Mesodermal cell (in vitro differentiated cells): ENCODE measurements at regions not wholly inside any gene's neighbourhood (a gene's known extent, or its start where the extent isn't known, plus 50 kb on each side); places are given as distances from the start of the nearest gene placed in this dataset.

Source experiments
- H3K27ac ChIP-seq: 2 replicates; pipeline ENCODE4 v1.7.0; 2013; ENCODE audit warnings: mild to moderate bottlenecking, low read depth, low read length, moderate library complexity; ENCODE audit not compliant: severe bottlenecking
- H3K36me3 ChIP-seq: 2 replicates; pipeline ENCODE4 v1.7.1; 2013; ENCODE audit warnings: mild to moderate bottlenecking, low read length, moderate library complexity; ENCODE audit not compliant: control insufficient read depth, insufficient read depth
- H3K4me1 ChIP-seq: one replicate; pipeline ENCODE4 v1.7.1; 2013; ENCODE audit warnings: mild to moderate bottlenecking, low read length; ENCODE audit not compliant: insufficient read depth, control insufficient read depth, poor library complexity, severe bottlenecking
- H3K4me3 ChIP-seq: 2 replicates; pipeline ENCODE4 v1.7.0; 2013; ENCODE audit warnings: low read length, control low read depth, mild to moderate bottlenecking; ENCODE audit not compliant: insufficient read depth, poor library complexity, severe bottlenecking; ENCODE audit errors: extremely low read depth
- H3K9me3 ChIP-seq: 2 replicates; pipeline ENCODE4 v1.7.1; 2013; ENCODE audit warnings: mild to moderate bottlenecking, low read length, moderate library complexity; ENCODE audit not compliant: control insufficient read depth
- WGBS, 2 experiments: methylation state at CpG; one replicate each; pipeline ENCODE4 v1.1.5; 2013; ENCODE audit warnings: missing lambda C conversion rate in 2 of 2; ENCODE audit not compliant: insufficient coverage in 2 of 2; 5-methylcytosine and 5-hydroxymethylcytosine counted together

DNA sequence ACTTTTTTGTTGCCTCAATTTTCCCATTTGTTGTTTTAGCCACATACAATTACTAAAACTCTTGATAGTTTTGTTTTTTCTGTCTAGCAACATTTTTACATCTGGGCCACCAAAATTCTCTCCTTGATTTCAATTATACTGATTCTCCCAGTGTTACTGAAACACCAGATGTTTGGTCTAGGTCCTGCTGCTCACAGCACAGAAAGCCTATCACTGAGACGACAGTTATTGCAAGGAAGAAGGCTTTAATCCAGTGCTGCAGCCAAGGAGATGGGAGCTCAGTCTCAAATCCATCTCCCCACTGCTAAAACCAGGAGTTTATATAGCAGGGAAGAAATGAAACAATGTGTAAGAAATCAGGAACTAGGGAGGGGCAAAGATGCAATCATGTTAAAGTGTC lies 837.7 kb upstream of the CNTN5 start:
- H3K9me3 ChIP-seq = no peaks in the 10 kb centered on the region
- no peaks in the 10 kb centered on the region for H3K36me3 ChIP-seq
- H3K27ac ChIP-seq = no peak overlapping the region
- H3K4me3 ChIP-seq = no peak overlapping the region
- H3K4me1 ChIP-seq = no peaks in the 10 kb centered on the region
- no CpG with 5 or more reads among the region's 1 CpG for WGBS, 2 experiments

- Histone ChIP-seq H3K9me3 (no peaks in the 10 kb centered on the region), H3K27ac (no peak overlapping the region), H3K4me3 (no peak overlapping the region), H3K4me1 (no peaks in the 10 kb centered on the region), H3K36me3 (no peaks in the 10 kb centered on the region)
- WGBS, 2 experiments = 87 to 91% methylated on average over 3 to 16 of the region's 16 CpGs
Measured at GRCh38 chr11:98185245-98185644, 835.5 kb upstream of the CNTN5 start.

DNA sequence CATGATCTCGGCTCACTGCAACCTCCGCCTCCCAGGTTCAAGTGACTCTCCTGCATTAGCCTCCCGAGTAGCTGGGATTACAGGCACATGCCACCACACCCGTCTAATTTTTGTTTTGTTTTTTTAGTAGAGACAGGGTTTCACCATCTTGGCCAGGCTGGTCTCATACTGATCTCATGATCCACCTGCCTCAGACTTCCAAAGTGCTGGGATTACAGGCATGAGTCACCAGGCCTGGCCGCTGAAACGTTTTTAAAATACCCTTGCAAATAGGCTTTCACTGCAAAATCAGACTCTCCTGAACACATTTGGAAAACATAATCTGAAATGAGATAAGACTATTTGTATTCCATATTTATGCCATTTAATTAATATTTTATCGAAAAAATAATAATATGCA lies 826.1 kb upstream of the CNTN5 start:
- Histone ChIP-seq H3K9me3 (no peaks in the 10 kb centered on the region), H3K36me3 (no peaks in the 10 kb centered on the region), H3K4me3 (no peak overlapping the region), H3K4me1 (no peaks in the 10 kb centered on the region), H3K27ac (no peak overlapping the region)
- WGBS, 2 experiments = 72 to 89% methylated on average over 4 of the region's 7 CpGs

DNA sequence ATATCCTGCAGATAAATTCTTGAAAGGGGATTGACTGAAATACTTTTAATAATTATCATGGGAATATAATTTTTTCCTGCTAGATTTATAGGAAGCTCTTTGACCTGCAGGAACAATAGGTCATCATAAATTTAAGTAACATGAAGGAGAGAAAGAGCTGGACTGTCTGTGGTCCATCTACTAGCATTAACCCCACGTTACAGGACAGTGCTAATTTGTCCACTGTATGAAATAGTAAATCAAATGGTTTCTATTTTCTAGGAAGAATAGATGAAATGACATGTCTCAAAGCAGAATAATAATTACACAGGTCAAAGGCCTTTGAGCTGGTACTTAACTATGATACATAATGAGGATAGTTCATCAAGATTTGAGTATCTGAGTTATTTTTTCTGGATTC lies 825.4 kb upstream of the CNTN5 start:
- WGBS, 2 experiments = no CpG with 5 or more reads among the region's 1 CpG
- H3K36me3 ChIP-seq = no peaks in the 10 kb centered on the region
- H3K9me3 ChIP-seq = no peaks in the 10 kb centered on the region
- no peak overlapping the region for H3K4me3 ChIP-seq
- no peaks in the 10 kb centered on the region for H3K4me1 ChIP-seq
- H3K27ac ChIP-seq = no peak overlapping the region

DNA sequence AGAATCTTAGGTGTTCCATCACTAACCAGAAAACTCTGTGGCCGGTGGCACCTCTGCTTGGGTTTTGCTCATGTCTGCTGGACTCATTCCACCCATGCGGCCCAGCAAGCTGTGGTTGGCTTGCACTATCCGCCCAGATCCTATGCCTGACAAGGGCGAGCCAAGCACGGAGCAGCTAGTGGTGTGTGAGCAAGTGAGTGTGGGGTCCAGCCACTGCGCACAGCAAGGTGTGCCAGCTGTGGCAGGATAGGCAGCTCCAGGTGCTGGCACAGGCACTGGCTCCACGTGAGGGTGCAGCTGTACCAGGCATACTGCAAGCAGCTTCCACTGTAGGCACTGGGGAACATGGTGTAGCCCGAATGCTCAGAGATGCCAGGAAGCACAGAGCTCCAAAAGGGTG lies 813.7 kb upstream of the CNTN5 start:
- WGBS, 2 experiments = 92 to 94% methylated on average over 6 to 8 of the region's 8 CpGs
- Histone ChIP-seq H3K27ac (no peak overlapping the region), H3K4me3 (no peak overlapping the region), H3K36me3 (no peaks in the 10 kb centered on the region), H3K4me1 (no peaks in the 10 kb centered on the region), H3K9me3 (no peaks in the 10 kb centered on the region)

GRCh38 chr11:98227278-98227677 lies 793.5 kb upstream of the CNTN5 start:
- Histone ChIP-seq H3K4me1 (no peaks in the 10 kb centered on the region), H3K4me3 (no peak overlapping the region), H3K27ac (no peak overlapping the region), H3K9me3 (no peaks in the 10 kb centered on the region), H3K36me3 (no peaks in the 10 kb centered on the region)
- no CpG with 5 or more reads among the region's 1 CpG for WGBS, 2 experiments

DNA sequence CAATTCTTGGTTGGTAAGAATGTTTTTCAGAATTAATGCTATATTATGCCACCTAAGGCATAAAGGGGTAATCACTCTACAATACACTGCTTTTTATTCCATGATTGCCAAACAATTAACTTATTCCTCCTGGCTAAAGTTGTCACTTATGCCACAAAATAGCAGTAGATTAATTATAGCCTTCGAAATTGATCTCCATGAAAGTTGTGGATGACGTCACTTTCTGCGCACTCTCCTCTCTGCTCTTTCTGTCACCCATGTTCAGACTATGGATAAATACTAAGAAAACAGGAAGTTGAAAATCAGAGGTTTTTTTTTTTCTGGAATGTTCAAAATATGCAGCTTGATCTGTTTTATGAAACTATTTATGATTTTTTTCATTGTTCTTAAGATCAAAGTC lies 790.1 kb upstream of the CNTN5 start:
- Histone ChIP-seq H3K27ac (no peak overlapping the region), H3K9me3 (no peaks in the 10 kb centered on the region), H3K4me1 (no peaks in the 10 kb centered on the region), H3K36me3 (no peaks in the 10 kb centered on the region), H3K4me3 (no peak overlapping the region)
- whole genome bisulfite sequencing, 2 experiments = 100% methylated on average over 2 of the region's 3 CpGs; no CpG with 5 or more reads in 1 of the 2 experiments

GRCh38 chr11:98234698-98235097 lies 786.1 kb upstream of the CNTN5 start:
- Histone ChIP-seq H3K36me3 (no peaks in the 10 kb centered on the region), H3K27ac (no peak overlapping the region), H3K4me1 (no peaks in the 10 kb centered on the region), H3K4me3 (no peak overlapping the region), H3K9me3 (no peaks in the 10 kb centered on the region)
- 65 to 100% methylated on average over 2 of the region's 2 CpGs for WGBS, 2 experiments

- no peaks in the 10 kb centered on the region for H3K4me1 ChIP-seq
- no peak overlapping the region for H3K27ac ChIP-seq
- 63 to 76% methylated on average over 5 of the region's 6 CpGs for WGBS, 2 experiments
- H3K4me3 ChIP-seq = no peak overlapping the region
- H3K36me3 ChIP-seq = no peaks in the 10 kb centered on the region
- no peaks in the 10 kb centered on the region for H3K9me3 ChIP-seq
Measured at GRCh38 chr11:98243897-98244296, 776.9 kb upstream of the CNTN5 start.

DNA sequence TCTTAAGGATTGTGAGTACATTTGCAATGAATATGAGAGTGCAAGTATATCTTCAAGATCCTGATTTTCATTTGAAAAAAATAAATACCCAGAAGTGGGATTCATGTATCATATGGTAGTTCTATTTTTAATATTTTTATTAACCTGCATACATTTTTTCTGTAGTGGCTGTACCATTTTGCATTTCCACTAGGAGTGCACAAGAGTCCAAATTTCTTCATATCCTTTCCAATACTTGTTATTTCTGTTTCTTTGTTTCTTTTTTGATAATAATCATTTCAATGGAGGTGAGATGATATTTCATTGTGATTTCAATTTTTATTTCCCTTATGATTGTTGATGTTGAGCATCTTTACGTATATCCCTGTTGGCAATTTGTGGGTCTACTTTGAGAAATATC lies 759.8 kb upstream of the CNTN5 start:
- Histone ChIP-seq H3K4me3 (no peak overlapping the region), H3K27ac (no peak overlapping the region), H3K36me3 (no peaks in the 10 kb centered on the region), H3K9me3 (no peaks in the 10 kb centered on the region), H3K4me1 (no peaks in the 10 kb centered on the region)
- WGBS, 2 experiments = no CpG with 5 or more reads among the region's 1 CpG

GRCh38 chr11:98277251-98277912 lies 743.4 kb upstream of the CNTN5 start:
- no peaks in the 10 kb centered on the region for H3K4me1 ChIP-seq
- 100% methylated on average over 1 of the region's 2 CpGs; no CpG with 5 or more reads in 1 of the 2 experiments for WGBS, 2 experiments

More at GRCh38 chr11:98277251-98277912, 743.4 kb upstream of the CNTN5 start:
- H3K4me3 ChIP-seq = no peak overlapping the region
- H3K9me3 ChIP-seq = no peaks in the 10 kb centered on the region
- H3K27ac ChIP-seq = no peak overlapping the region
- no peaks in the 10 kb centered on the region for H3K36me3 ChIP-seq
